GM21825 (cell line): ENCODE measurements at regions not wholly inside any gene's neighbourhood (a gene's known extent, or its start where the extent isn't known, plus 50 kb on each side); places are given as distances from the start of the nearest gene placed in this dataset.
"Not testable (repeated sequence)": the region's sequence is repeated elsewhere in the genome, so short reads cannot be mapped to it uniquely, and the experiment has no call there.

Experiments used
- ATAC-seq: cut with Tn5 transposase; IDR thresholded peaks from one replicate; pipeline ENCODE4 v1.9.1; 2021; ENCODE audit warnings: mild to moderate bottlenecking, moderate library complexity; ENCODE audit not compliant: unreplicated experiment

- ATAC-seq, result no peak
Measured at GRCh38 chr6:26257272-26257671, 107.7 kb upstream of the BTN3A2 start.

- no peak for ATAC-seq
Measured at GRCh38 chr6:26258212-26258977, 106.6 kb upstream of the BTN3A2 start.

- no peak for ATAC-seq
Measured at GRCh38 chr6:26260110-26260637, 104.8 kb upstream of the BTN3A2 start.

- no peak for ATAC-seq
Measured at GRCh38 chr6:26260725-26261490, 104.1 kb upstream of the BTN3A2 start.

- no peak for ATAC-seq
Measured at GRCh38 chr6:26264547-26264946, 100.5 kb upstream of the BTN3A2 start.

GRCh38 chr6:26267083-26267589, 97.9 kb upstream of the BTN3A2 start:
- ATAC-seq, result no peak

GRCh38 chr6:26268659-26269402, 96.2 kb upstream of the BTN3A2 start:
- no peak for ATAC-seq

- no peak for ATAC-seq
Measured at GRCh38 chr6:26269531-26270485, 95.2 kb upstream of the BTN3A2 start.

- no peak for ATAC-seq
Measured at GRCh38 chr6:26270486-26270861, 94.5 kb upstream of the BTN3A2 start.

GRCh38 chr6:26270903-26271667, 93.9 kb upstream of the BTN3A2 start:
- peak; percentile 36 for ATAC-seq

GRCh38 chr6:26271668-26272024, 93.4 kb upstream of the BTN3A2 start:
- no peak for ATAC-seq

GRCh38 chr6:26272171-26272637, 92.8 kb upstream of the BTN3A2 start:
- no peak for ATAC-seq

GRCh38 chr6:26273673-26274588, 91.1 kb upstream of the BTN3A2 start:
- no peak for ATAC-seq

- ATAC-seq, result no peak
Measured at GRCh38 chr6:26275663-26276062, 89.3 kb upstream of the BTN3A2 start.

- ATAC-seq, result no peak
Measured at GRCh38 chr6:26276841-26277648, 88.0 kb upstream of the BTN3A2 start.

- ATAC-seq, result no peak
Measured at GRCh38 chr6:26278536-26278935, 86.5 kb upstream of the BTN3A2 start.

GRCh38 chr6:26279371-26279770, 85.6 kb upstream of the BTN3A2 start:
- ATAC-seq, result not testable (repeated sequence)
